ENCODE measurements at regions not wholly inside any gene's neighbourhood (a gene's known extent, or its start where the extent isn't known, plus 50 kb on each side); places are given as distances from the start of the nearest gene placed in this dataset.

GRCh38 chr7:41328131-41328530 is 374.8 kb downstream of the INHBA start:
- TF ChIP-seq CTCF (IDR thresholded peaks at IDR 0.05) (no peak), POLR2A (IDR thresholded peaks at IDR 0.05) (no peak)
